Stomach (tissue), 4 donors: ENCODE measurements at regions not wholly inside any gene's neighbourhood (a gene's known extent, or its start where the extent isn't known, plus 50 kb on each side); places are given as distances from the start of the nearest gene placed in this dataset.

ENCODE experiments used
- EP300 ChIP-seq: sonication (generic); formaldehyde crosslinking; IDR thresholded peaks from one replicate; pipeline ENCODE4 v1.6.1; 2017; ENCODE audit warnings: antibody characterized with exemption
- POLR2A ChIP-seq, 4 donors: fragments of 450-650 bp; IDR thresholded peaks; one replicate each; pipeline ENCODE4 v1.6.1; 2016; ENCODE audit warnings: antibody characterized with exemption in 4 of 4, control low read depth in 2 of 4, mild to moderate bottlenecking in 1 of 4, moderate library complexity in 1 of 4
- POLR2AphosphoS5 ChIP-seq, 3 donors: sonication (generic); formaldehyde crosslinking; IDR thresholded peaks; one replicate each; pipeline ENCODE4 v1.6.1; 2016; ENCODE audit warnings: antibody characterized with exemption in 3 of 3
- TF ChIP-seq, protein P1 (sequence below), 7 experiments: fragments of 450-650 bp in 4 of 7; fragments of 200-600 bp in 3 of 7; sonication (generic) in 3 of 7; IDR thresholded peaks; one replicate each; pipeline ENCODE4 v1.5.1; 2016 to 2019; ENCODE audit warnings: antibody characterized with exemption in 7 of 7, control low read depth in 2 of 7, mild to moderate bottlenecking in 1 of 7

DNA sequence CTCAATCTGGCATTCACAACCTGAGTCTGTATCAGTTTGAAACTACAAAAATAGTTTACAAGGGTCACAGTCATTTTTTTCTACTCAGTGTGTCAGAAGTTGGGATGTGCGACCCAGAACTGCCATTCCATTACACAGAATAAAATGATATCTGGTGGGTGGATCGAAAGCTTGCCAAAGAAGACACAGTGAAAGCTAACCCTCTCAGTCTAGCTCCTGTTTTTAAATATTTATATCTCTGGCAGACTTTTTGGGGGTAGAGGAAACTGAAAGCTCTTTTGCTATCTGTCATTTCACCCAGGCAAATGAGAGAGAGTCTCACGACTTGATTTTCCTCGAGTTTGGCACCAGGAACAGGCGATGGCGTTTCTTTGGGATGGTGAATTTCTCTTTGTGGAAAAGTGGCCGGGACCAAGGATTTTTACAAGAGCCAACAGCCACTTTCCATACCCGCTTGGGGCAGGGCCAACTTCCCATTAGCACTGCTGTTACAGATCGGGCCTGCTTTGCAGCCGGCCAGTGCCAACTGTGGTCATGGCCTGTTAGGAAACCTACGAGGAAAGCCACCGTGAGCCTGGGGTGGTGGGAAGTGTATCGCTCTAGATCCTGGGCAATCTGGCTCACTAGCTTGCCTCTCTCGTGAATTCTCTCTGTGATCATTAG lies 185.5 kb upstream of the NFIA start:
- TF ChIP-seq, protein P1, sequence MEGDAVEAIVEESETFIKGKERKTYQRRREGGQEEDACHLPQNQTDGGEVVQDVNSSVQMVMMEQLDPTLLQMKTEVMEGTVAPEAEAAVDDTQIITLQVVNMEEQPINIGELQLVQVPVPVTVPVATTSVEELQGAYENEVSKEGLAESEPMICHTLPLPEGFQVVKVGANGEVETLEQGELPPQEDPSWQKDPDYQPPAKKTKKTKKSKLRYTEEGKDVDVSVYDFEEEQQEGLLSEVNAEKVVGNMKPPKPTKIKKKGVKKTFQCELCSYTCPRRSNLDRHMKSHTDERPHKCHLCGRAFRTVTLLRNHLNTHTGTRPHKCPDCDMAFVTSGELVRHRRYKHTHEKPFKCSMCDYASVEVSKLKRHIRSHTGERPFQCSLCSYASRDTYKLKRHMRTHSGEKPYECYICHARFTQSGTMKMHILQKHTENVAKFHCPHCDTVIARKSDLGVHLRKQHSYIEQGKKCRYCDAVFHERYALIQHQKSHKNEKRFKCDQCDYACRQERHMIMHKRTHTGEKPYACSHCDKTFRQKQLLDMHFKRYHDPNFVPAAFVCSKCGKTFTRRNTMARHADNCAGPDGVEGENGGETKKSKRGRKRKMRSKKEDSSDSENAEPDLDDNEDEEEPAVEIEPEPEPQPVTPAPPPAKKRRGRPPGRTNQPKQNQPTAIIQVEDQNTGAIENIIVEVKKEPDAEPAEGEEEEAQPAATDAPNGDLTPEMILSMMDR (IDR thresholded peaks at IDR 0.05), result no peak
- no peak for TF ChIP-seq EP300
- TF ChIP-seq POLR2A (IDR thresholded peaks at IDR 0.05), result no peak
- TF ChIP-seq POLR2AphosphoS5 (IDR thresholded peaks at IDR 0.05), result no peak
